ENCODE measurements at regions not wholly inside any gene's neighbourhood (a gene's known extent, or its start where the extent isn't known, plus 50 kb on each side); places are given as distances from the start of the nearest gene placed in this dataset.
"Not testable (repeated sequence)": the region's sequence is repeated elsewhere in the genome, so short reads cannot be mapped to it uniquely, and the experiment has no call there.

GRCh38 chr1:182248721-182249120, 142.9 kb downstream of the GLUL start:
- H3K36me3 Mint-ChIP-seq (ENCODE audit: unreplicated experiment): no peaks in the 10 kb centered on the region

GRCh38 chr1:182247813-182248212, 143.8 kb downstream of the GLUL start:
- not testable (repeated sequence) for H3K36me3 Mint-ChIP-seq (ENCODE audit: unreplicated experiment); DNase-seq (ENCODE audit: extremely low spot score, unreplicated experiment); H3K4me3 Mint-ChIP-seq (ENCODE audit: unreplicated experiment); H3K9me3 Mint-ChIP-seq (ENCODE audit: unreplicated experiment); H3K27me3 Mint-ChIP-seq (ENCODE audit: unreplicated experiment); H3K27ac Mint-ChIP-seq (ENCODE audit: unreplicated experiment); H3K4me1 Mint-ChIP-seq (ENCODE audit: unreplicated experiment)

More at GRCh38 chr1:182248721-182249120, 142.9 kb downstream of the GLUL start:
- no peak for DNase-seq (ENCODE audit: extremely low spot score, unreplicated experiment)
- H3K4me1 Mint-ChIP-seq (ENCODE audit: unreplicated experiment): no peaks in the 10 kb centered on the region
- TF ChIP-seq CTCF (IDR thresholded peaks at IDR 0.05): no peak
- peaks cover 2% of the 10 kb centered on the region for H3K27me3 Mint-ChIP-seq (ENCODE audit: unreplicated experiment)
- no peak overlapping the region for H3K27ac Mint-ChIP-seq (ENCODE audit: unreplicated experiment)
- H3K9me3 Mint-ChIP-seq (ENCODE audit: unreplicated experiment): no peaks in the 10 kb centered on the region
- H3K4me3 Mint-ChIP-seq (ENCODE audit: unreplicated experiment): no peak overlapping the region

- Mint-ChIP-seq H3K36me3 (ENCODE audit: unreplicated experiment) (no peaks in the 10 kb centered on the region), H3K27ac (ENCODE audit: unreplicated experiment) (no peak overlapping the region), H3K9me3 (ENCODE audit: unreplicated experiment) (no peaks in the 10 kb centered on the region), H3K4me1 (ENCODE audit: unreplicated experiment) (no peaks in the 10 kb centered on the region), H3K4me3 (ENCODE audit: unreplicated experiment) (no peak overlapping the region), H3K27me3 (ENCODE audit: unreplicated experiment) (peaks cover 11% of the 10 kb centered on the region)
- no peak for TF ChIP-seq CTCF (IDR thresholded peaks at IDR 0.05)
- no peak for DNase-seq (ENCODE audit: extremely low spot score, unreplicated experiment)
These were observed 144.8 kb downstream of the GLUL start for GRCh38 chr1:182246783-182247182.

GRCh38 chr1:182245040-182245439, 146.6 kb downstream of the GLUL start:
- Mint-ChIP-seq H3K9me3 (ENCODE audit: unreplicated experiment) (no peaks in the 10 kb centered on the region), H3K4me3 (ENCODE audit: unreplicated experiment) (no peak overlapping the region), H3K27ac (ENCODE audit: unreplicated experiment) (no peak overlapping the region), H3K27me3 (ENCODE audit: unreplicated experiment) (peaks cover 24% of the 10 kb centered on the region), H3K4me1 (ENCODE audit: unreplicated experiment) (no peaks in the 10 kb centered on the region), H3K36me3 (ENCODE audit: unreplicated experiment) (no peaks in the 10 kb centered on the region)
- TF ChIP-seq CTCF (IDR thresholded peaks at IDR 0.05): no peak
- DNase-seq (ENCODE audit: extremely low spot score, unreplicated experiment): no peak

GRCh38 chr1:182244451-182244850, 147.1 kb downstream of the GLUL start:
- DNase-seq (ENCODE audit: extremely low spot score, unreplicated experiment): no peak
- TF ChIP-seq CTCF (IDR thresholded peaks at IDR 0.05): no peak
- H3K27me3 Mint-ChIP-seq (ENCODE audit: unreplicated experiment): peaks cover 25% of the 10 kb centered on the region
- H3K36me3 Mint-ChIP-seq (ENCODE audit: unreplicated experiment): no peaks in the 10 kb centered on the region
- no peaks in the 10 kb centered on the region for H3K4me1 Mint-ChIP-seq (ENCODE audit: unreplicated experiment)
- H3K4me3 Mint-ChIP-seq (ENCODE audit: unreplicated experiment): no peak overlapping the region
- no peak overlapping the region for H3K27ac Mint-ChIP-seq (ENCODE audit: unreplicated experiment)
- no peaks in the 10 kb centered on the region for H3K9me3 Mint-ChIP-seq (ENCODE audit: unreplicated experiment)

GRCh38 chr1:182242641-182243040, 148.9 kb downstream of the GLUL start:
- no peak for DNase-seq (ENCODE audit: extremely low spot score, unreplicated experiment)
- Mint-ChIP-seq H3K36me3 (ENCODE audit: unreplicated experiment) (no peaks in the 10 kb centered on the region), H3K4me1 (ENCODE audit: unreplicated experiment) (no peaks in the 10 kb centered on the region), H3K9me3 (ENCODE audit: unreplicated experiment) (no peaks in the 10 kb centered on the region), H3K4me3 (ENCODE audit: unreplicated experiment) (no peak overlapping the region), H3K27me3 (ENCODE audit: unreplicated experiment) (peaks cover 25% of the 10 kb centered on the region), H3K27ac (ENCODE audit: unreplicated experiment) (no peak overlapping the region)
- TF ChIP-seq CTCF (IDR thresholded peaks at IDR 0.05): no peak

Measured in osteocyte (in vitro differentiated cells).